ENCODE measurements at regions not wholly inside any gene's neighbourhood (a gene's known extent, or its start where the extent isn't known, plus 50 kb on each side); places are given as distances from the start of the nearest gene placed in this dataset.

DNA sequence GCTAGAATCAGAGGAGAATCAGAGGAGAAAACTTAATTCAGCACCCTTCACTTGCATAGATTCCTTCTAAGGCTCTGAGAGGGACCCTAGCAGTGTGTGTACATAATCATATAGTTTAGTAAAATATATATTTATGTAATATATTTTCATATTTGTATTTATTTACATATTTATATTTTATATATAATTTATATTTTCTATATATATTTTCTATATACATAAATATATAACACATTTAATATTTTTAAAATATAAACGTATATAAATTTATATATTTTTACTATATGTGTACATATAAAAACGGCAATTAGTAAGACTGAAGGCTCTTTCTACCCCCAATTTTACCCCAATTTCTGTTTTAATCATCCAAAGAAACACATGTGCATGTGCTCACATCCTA lies 80.3 kb downstream of the NXPE2 start:
- DNase-seq (ENCODE audit: low read depth in 2 of 3, low spot score in 1 of 3) = no peak

DNA sequence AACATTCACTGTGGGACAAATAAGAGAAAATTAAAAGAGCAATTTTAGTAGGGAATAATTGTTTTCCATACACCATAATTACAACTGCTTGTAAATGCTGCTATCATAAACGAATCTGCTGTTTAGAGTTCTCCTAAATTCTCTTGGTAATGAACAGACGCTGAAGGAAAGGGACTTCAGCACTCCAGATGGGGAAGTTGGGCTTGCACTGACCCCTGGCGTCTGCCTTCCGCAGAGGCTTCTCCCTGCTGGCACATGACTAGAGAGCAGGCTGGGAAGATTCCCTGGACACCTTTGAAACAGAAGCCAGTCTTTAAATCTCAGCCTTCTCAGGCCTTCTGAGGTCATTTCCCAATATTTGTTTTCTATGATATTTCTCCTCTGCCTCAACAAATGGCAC lies 84.1 kb downstream of the NXPE2 start:
- DNase-seq (ENCODE audit: low read depth in 2 of 3, low spot score in 1 of 3) = peak in 1 of 3 donors; percentile 1

DNA sequence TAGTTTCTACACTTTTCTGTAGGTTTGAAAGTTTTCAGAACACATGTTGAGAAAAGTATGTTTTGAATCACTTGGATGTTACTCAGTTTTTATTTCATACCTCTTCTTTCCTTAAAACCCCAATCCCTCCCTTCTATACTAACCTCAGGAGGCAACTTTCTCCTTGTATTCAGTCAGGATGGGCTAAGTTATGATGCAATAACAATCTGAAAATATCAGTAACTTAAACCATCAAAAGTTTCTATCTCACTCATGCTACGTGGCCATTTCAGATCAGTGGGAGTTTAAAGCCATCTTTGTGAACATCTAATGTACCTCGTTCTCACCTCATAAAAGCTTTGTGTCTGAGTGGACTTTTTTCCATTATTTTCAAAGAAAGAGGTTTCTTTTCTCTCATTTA lies 86.2 kb downstream of the NXPE2 start:
- DNase-seq (ENCODE audit: low read depth in 2 of 3, low spot score in 1 of 3) = no peak

DNA sequence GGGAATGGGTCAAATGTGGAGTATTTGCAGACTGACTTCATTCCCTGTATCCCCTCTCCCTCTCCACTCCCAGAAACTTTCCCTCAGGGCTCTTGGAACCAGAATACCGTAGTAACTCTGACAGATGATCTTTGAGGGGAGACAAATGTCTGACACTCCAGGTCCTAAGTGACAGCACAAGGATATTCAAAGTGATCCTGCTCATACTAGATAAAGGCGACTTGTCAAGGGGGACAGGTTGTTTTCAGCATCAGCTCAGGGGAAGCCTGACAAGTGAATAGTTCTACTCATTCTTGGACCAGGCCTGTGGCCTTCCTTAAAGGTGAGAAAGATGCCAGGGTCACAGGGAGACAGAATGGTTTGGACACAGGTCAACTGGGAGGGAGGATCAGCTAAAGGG lies 92.8 kb downstream of the NXPE2 start:
- DNase-seq (ENCODE audit: low read depth in 2 of 3, low spot score in 1 of 3) = no peak

DNA sequence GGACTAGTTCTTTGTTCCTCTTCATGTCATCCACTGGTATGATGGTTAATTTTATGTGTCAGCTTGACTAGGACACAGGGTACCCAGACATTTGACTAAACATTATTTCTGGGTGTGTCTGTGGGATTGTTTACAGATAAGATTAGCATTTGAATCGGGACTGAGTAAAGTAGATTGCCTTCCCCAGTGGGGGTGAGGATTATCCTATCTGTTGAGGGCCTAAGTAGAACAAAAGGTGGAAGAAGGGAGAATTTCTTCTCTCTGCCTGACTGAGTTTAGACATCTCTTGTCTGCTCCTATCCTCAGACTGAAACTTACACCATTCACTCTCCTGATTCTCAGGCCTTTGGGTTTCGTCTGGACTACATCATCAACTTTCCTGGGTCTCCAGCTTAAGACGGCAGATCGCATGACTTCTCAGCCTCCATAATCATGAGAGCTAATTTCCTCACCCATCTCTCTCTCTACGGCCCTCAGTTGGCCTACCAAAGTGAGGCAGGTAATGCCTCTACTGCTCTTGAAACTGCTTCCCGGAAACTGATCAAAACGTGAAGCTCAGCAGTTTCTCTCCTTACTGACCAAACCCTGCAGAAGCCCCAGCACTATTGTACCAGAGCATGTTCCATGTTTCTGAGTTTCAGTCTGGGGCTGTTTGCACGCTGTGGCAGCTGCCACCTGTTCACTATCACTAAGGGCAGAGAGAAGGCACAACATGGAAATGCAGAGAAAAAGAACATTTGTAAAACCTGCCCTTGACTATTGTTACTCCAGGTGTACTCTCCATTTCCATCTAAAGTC lies 95.4 kb downstream of the NXPE2 start:
- no peak for DNase-seq (ENCODE audit: low read depth in 2 of 3, low spot score in 1 of 3)

DNA sequence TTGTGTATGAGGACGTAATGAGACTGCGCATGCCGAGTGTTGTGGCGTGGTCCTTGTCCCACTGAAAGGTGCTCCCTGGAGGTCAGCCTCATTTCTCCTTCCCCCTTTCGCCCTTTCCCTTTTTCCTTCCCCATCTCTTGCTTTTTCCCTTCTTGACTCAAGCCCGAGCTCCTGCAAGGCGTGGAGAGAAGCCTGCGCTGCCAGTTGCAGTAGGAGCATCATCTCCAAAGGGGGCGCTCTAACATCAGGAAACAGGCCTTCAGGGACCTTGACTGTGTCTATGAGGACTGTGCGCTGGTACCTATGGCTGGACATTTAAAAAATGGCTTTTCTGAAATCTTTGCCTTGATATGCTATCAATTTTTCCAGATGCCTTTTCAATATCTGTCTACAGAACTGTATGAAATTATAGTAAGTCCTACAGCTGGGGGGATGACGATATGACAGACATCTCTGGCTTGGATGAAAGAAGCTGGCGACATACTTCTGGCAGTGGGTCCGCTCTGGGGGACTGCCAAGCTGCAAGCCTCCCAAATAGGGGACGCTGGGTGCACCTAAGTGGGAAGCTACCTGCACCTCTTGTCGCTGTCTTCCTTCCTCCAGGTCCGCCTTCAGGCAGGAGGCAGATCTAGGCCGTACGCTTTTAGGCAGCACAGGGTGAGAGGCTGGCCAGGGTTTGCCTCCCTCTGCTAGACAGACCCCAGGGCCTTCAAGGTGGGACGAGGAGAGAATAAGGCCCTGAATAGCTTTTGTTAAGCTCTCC lies 96.5 kb downstream of the NXPE2 start:
- DNase-seq (ENCODE audit: low read depth in 2 of 3, low spot score in 1 of 3) = peak in 1 of 3 donors; percentile 2

DNA sequence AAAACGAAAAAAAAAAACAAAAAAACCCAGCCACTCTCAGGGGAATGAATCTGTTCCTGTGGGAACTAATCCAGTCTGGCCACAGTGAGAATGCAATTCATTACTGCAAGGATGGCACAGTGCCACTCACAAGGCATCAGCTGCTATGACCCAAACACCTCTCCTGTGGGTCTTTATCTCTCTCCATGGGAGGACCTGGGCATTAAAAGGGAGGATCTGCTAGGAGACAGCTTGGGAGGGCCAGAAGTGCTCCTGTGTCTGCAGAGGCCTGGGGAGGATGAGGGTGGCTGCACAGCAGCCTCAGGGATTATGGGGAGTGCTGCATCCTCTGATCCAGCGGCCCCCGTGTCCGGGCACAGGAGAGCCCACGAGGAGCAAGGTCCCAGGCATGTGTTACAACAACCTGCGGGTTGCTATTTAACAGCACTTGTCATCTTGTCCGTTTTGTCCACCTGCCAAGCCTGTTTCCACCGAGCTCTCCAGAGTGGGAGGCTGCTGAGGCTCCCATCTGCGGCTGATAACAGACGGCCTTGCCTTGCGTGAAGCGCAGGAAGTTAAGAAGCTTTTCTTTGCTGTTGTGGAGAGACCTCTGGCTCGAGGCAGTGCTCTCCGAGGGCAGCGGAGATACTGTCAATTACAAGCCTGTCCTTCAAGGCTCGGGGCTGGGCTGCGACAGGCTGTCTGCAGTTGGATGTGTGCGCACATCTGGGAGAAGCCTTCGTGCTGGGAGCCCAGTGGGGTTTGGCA lies 97.7 kb downstream of the NXPE2 start:
- DNase-seq (ENCODE audit: low read depth in 2 of 3, low spot score in 1 of 3) = no peak

DNA sequence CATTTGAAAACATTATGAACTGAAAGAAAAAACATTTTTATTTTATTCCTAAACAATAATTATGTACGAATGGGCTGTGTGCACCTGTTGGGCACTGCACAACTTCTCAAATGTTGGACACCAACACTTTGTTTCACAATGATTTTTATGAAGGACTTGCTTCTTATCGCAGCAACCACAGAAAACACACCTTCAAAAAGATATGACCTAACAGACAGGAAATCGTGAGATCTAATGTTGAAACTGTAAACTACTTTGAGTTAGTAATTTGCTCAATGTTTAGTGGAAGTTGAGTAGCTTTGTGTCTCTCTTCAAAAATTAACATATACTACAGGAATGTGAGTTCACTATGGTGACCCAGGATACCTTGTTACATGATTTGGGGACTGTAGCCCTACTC lies 98.6 kb downstream of the NXPE2 start:
- no peak for DNase-seq (ENCODE audit: low read depth in 2 of 3, low spot score in 1 of 3)

DNA sequence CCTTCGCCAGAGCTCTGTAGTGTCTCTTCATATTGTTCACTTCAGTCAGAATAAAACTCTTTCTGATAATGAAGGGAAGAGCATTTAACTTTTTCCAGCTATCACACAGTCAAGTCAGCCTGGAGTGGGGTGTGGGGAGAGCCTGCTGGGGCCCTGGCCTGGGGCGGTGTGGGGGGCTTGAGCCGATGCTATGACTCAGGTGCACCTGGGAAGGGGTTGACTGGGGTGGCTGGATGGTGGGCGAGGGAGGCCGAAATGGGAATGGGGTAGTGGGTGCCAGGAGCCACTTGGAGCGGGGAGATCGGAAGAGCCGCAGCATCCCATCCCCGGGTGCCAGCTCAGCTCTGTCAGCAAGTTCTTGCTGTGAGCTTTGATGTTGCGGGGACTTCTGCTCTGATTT lies 100.9 kb downstream of the NXPE2 start:
- DNase-seq (ENCODE audit: low read depth in 2 of 3, low spot score in 1 of 3) = no peak

DNA sequence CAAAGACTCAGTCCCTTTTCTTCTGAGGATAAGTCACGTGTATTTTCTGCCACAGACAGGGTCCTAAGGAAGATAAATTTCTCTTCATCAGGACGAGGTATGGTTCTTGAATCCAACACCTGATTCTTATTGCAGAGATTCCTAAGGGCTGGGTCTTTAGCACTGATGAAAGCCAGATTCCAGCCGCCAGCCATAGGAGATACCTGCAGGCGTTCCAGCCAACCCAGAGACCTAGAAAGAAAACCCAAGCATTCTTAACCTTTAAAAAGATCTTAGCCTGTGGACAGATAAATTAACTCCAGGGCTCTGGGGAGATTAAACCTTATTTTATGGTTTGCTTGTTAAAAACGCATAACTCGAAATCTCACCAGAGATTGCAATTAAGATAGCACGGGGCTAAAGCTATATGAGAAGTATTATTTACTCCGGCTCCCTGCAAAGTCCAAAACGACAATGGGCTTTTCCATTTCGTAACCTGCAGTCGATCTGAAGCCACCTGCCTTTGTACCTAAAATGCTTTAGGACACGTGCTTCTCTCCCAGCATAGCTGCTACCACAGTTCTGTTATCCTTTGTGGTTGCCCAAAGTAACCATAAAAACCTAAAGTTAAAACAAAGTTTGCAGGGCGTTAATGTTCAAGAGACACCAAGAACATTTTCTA lies 104.5 kb downstream of the NXPE2 start:
- DNase-seq (ENCODE audit: low read depth in 2 of 3, low spot score in 1 of 3) = no peak

DNA sequence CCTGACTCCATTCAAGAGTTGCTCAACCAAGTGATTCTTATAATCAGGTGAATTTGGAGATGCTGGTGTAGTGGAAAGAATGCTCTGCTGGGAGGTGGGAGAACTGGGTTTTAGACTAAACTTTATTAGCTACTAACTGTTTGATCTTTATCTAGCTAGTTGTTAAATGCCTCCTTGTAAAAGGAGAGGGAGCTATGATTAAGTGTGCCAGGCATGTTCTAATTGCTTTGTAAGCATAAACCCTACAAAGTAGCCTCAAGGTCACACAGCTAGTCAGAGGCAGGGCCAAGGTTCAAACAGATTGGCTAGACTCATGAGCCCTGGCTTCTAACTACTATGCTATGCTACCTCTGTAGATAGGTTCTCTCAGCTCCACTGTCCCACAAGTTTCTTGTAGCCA lies 105.5 kb downstream of the NXPE2 start:
- DNase-seq (ENCODE audit: low read depth in 2 of 3, low spot score in 1 of 3) = no peak

DNA sequence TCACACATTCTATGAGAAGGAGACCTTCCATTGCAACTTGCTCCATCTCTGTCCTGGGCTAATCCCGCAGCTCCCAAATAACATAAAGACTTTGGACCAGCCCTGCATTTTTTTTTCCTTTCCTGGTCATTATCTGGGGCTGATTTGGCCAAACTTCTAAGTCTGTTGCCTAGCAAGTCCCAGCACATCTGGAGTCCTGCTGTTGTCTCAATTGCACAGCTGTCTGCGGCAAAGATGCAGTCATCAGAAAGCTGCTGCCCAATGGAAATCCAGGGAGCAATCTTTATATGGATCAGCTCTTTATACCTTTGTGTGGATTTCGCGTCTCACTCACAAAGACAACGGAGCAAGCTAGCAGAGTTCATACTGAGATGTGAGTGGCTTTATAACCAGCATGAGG lies 105.9 kb downstream of the NXPE2 start:
- DNase-seq (ENCODE audit: low read depth in 2 of 3, low spot score in 1 of 3) = no peak

DNA sequence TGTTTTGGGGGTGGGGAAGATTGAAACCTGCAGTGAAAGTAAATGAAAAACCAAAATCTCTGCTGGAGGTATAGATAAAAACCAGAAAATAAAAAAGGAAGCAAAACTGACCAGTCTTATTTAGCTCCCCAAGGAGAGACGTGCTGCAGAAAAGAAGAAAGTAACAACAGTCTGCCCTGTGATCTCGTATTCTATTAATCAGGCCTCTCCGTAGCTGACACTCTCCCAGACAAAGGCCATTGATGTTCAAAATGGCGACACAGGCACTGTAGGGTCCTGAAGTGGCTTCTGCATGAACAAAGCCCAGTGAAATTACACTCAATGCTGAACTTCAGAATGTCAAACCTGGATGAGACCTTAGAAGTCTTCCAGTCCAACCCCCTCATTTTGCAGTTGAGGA lies 106.6 kb downstream of the NXPE2 start:
- no peak for DNase-seq (ENCODE audit: low read depth in 2 of 3, low spot score in 1 of 3)

DNA sequence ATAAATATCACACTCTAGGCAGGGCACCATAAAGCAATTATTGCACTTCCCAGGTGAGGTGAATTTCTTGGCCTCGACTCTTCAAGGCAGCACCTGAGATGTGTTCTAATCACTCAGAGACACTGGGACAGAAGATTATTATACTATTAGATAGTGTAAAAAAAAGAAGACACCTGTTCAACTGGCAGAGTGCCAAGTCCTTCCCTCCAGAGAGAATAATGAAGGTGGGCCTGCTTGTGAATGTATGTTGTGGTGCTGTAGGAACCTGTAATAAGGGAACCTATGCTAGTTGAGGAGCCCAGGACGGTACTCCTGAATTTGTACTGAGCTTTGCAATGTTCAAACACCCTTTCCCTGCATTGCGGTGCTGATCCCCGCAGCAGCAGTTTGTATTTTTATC lies 107.5 kb downstream of the NXPE2 start:
- no peak for DNase-seq (ENCODE audit: low read depth in 2 of 3, low spot score in 1 of 3)

DNA sequence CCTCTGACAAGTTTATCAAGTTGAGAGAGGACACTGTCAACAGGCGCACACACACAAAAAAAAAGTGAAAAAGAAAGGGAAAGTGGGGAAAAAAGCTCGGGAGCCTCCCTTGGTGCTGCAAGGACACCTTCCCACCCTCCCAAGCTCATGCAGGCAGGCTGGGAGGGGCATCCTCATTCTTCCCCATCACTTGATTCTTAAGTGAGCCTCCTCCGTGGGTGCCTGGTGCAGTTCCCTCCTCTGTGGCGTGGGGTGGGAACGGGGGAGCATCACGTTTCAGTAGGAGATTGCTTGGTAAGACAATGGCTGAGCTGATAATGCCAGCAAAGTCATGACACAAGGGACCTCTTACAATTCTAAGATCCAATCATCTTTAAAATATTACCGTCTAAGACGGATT lies 108.8 kb downstream of the NXPE2 start:
- no peak for DNase-seq (ENCODE audit: low read depth in 2 of 3, low spot score in 1 of 3)

DNA sequence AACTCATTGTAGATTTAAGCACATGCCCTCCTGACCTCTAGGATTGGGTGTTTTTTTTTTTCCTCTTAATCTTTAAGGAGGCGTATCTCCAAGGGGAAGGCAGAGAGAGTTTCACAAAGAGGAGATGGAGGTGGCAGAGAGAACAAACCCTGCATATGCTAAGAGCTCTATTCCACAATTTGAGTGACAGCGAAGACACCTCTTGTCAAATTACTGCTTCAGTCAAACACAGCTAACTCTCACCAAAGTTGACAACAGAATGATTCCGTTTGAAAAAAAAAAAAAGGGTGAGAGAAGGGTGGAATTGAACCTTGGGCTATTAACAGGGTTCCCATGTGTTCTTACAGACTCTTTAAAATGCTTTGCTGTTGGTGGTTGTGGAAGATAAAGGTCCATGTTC lies 112.6 kb downstream of the NXPE2 start:
- DNase-seq (ENCODE audit: low read depth in 2 of 3, low spot score in 1 of 3) = no peak

DNA sequence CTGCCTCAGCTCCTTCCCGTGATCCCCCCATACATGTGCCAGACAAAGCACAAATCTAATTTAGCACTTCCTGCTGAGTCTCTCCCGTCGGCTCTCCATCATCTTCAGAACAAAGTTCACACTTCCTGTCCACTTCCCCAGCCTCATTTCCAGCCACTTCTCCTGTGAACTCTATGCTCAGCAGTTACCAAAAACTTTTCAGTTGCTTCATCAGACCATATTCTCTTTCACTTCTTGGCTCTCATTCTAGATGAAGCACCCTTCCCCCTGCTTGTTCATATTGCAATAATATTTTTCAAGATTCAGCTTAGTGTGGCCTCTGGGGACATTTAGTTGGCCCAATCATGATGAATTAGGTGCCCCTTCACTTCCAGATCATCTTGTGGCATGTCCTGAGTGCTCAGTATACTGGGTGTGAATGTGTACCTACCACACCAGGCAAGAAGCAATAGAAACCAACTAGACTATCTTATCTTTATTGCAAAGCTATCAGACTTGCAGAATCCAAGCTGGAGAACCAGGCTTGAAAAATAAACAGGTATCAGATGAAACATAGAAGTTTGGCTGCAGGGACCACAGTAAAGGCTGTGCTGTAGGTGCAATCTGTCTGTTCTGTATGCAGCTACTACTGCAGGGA lies 115.8 kb downstream of the NXPE2 start:
- DNase-seq (ENCODE audit: low read depth in 2 of 3, low spot score in 1 of 3) = no peak

DNA sequence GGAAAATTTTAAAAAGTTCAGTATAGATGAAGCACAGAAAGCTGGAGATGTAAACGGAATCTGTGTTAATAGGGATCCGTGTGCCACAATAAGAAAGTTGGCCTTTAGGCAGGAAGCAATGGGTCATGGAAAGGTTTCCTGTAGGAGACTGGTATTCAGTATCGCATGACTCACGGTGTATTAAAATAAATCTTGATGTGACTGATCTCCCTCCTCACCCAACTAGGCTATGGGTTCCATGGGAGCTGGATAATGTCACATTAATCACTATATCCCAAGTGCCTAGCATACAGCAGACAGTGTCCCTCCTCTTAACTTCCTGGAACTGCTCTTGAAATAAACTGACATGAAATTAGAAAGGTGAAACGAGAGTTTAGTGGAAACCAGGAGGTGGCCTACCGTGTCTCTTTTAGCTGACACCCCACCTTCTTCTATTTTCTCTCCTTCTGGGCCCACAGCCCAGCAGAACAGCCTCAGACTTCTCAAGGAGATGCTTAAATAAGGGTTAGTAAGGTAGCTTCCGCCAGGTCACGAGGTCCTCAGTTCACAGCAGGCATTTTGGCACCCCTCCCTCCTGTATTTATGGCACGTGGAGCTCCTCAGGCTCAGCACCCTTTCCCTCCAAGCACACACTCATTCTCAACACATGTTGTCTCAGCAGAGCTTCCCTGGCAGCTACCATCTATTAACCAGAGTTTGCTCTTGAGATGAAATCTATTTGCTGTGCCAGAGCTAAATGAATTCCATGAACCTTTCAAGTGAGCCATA lies 118.8 kb downstream of the NXPE2 start:
- no peak for DNase-seq (ENCODE audit: low read depth in 2 of 3, low spot score in 1 of 3)

DNA sequence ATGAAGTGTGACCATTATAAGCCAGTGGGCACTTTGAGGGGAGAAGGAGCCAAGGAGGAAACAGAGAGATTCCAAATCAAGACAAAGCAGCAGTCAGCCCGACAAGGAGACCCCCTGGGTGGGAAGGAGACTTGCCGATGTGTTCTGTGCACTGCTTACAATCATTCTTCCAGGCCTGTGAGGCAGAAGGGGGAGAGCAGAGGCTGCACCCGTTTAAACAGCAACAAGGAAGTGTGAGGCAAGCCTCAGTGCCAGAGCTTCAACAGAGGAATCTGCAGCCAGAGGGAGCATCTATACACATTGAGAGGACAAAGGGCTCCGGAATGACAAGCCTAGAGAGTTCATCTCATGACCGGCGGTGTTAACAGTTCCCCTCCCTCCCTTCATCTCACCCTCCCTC lies 121.1 kb downstream of the NXPE2 start:
- DNase-seq (ENCODE audit: low read depth in 2 of 3, low spot score in 1 of 3) = no peak

DNA sequence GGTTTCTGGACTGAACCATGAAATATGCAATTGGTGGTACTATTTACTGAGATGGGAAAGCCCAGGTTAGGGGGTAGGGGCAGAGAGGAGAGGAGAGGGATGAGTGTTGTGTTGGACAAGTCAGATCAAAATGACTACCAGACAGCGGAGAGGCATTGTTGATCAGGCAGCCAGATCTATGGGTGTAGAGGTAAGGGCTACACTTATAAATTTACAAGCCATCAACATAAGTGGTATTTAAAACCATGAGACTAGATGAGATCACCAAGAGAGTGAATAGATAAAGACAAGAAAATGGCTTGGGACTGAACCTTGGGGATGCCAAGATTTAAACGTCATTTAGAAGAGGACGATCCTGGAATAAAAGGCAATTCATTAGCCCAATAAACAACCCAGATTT lies 123.4 kb downstream of the NXPE2 start:
- DNase-seq (ENCODE audit: low read depth in 2 of 3, low spot score in 1 of 3) = no peak

Measured in stimulated activated CD4-positive, alpha-beta T cell treated with anti-CD3 and anti-CD28 coated beads, Interleukin-12 subunit alpha, Interleukin-12 subunit beta, amount 100 ng/mL, for 48 hours (primary cell).